22Rv1 (cell line): ENCODE measurements at regions not wholly inside any gene's neighbourhood (a gene's known extent, or its start where the extent isn't known, plus 50 kb on each side); places are given as distances from the start of the nearest gene placed in this dataset.

ENCODE experiments used
- H3K27ac ChIP-seq: fragments of 450-650 bp; 2 replicates; pipeline ENCODE4 v1.5.1; 2017
- CTCF ChIP-seq: fragments of 450-650 bp; IDR thresholded peaks from 2 replicates; pipeline ENCODE4 v1.5.1; 2017; ENCODE audit warnings: mild to moderate bottlenecking
- ZFX ChIP-seq: fragments of 450-650 bp; IDR thresholded peaks from 2 replicates; pipeline ENCODE4 v1.6.1; 2017; ENCODE audit warnings: antibody characterized with exemption, borderline replicate concordance

DNA sequence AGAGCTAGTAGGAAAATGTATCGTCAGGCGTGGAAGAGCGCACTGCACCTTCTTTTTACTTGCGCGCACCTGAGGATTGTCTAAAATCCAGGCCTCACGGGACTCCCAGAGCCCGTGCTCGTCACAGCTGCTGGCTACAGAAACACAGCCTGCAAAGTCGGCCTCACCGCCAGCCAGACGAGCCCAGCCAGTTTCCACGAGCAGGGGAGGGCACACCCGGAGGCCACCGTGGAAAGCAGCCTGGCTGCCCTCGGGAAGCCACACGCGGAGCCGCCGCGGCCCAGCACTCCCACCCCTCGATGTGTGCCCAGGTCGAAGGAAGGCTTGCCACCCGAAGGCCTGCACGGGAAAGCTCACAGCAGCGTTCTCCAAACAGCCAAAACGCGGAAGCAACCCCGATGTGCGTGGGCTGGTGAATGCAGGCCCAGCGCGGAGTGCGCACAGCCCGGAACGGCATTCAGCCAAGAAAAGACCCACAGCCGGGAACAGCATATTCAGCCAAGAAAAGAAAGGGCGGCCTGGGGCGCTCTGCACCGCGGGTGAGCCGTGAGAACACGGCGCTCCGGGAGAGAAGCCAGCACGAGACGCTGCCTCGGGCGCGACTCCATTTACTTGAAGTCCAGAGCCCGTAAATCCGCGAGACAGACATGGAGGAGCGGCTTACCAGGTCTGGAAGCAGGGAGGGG lies 53.9 kb upstream of the SALL3 start:
- no peak for TF ChIP-seq ZFX
- TF ChIP-seq CTCF = no peak
- H3K27ac ChIP-seq = no peak overlapping the region

DNA sequence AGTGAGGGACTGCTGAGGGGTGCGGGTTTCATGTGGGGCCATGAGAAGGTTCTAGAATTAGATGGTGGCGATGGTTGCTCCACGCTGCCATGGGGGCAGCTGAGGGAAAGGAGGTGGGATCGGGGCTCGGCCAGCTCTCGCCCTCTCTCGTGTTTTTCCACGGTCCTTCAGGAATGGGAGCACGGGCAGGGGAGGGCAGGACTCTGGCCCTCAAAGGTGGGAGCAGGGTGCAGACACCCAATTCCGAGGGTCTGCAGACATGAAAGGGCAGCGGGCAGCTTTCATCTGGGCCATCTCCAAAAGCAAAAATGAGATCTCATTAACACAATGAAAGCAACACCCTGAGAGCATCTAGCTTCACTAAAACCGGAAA lies 53.4 kb upstream of the SALL3 start:
- TF ChIP-seq ZFX = no peak
- no peak for TF ChIP-seq CTCF
- no peak overlapping the region for H3K27ac ChIP-seq

GRCh38 chr18:78927156-78927555 lies 52.5 kb upstream of the SALL3 start:
- TF ChIP-seq CTCF = no peak
- TF ChIP-seq ZFX = no peak
- no peak overlapping the region for H3K27ac ChIP-seq

DNA sequence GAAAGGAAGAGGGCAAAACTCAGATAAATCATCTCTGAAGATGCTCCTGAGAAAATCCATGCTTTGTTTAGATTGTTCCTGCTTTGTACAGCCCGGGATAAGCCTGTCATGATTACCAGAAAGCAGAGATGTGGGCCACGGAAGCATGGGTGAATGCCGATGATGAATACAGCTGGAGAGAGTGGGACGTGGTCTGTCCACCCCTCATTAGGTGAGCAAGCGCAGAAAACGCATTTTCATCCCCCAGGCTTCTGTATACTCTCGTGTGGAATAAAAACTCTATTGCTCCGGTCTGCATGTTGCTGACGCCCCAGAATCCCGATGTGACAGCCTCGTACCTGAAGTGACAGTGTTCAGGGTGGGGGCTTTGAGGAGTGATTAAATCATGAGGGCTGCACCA lies 52.0 kb upstream of the SALL3 start:
- no peak for TF ChIP-seq ZFX
- TF ChIP-seq CTCF = no peak
- H3K27ac ChIP-seq = no peak overlapping the region

GRCh38 chr18:78928076-78928475 lies 51.5 kb upstream of the SALL3 start:
- TF ChIP-seq ZFX (no peak), CTCF (no peak)

DNA sequence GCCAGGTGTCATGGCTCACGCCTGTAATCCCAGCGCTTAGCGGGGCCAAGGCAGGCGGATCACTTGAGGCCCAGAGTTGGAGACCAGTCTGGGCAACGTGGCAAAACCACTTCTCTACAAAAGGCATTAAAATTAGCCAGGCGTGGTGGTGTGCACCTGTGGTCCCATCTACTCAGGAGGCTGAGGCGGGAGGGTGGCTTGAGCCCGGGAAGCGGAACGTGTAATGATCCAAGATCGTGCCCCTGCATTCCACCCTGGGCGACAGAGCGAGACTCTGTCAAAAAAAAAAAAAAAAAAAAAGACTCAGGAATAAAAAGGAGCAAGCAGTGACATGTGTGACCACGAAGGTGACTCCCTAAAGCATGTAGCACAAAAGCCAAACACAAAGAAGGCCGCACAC lies 50.1 kb upstream of the SALL3 start:
- H3K27ac ChIP-seq = no peak overlapping the region
- TF ChIP-seq ZFX (no peak), CTCF (no peak)

More at GRCh38 chr18:78928076-78928475, 51.5 kb upstream of the SALL3 start:
- H3K27ac ChIP-seq = no peak overlapping the region
